ENCODE measurements at regions not wholly inside any gene's neighbourhood (a gene's known extent, or its start where the extent isn't known, plus 50 kb on each side); places are given as distances from the start of the nearest gene placed in this dataset.

DNA sequence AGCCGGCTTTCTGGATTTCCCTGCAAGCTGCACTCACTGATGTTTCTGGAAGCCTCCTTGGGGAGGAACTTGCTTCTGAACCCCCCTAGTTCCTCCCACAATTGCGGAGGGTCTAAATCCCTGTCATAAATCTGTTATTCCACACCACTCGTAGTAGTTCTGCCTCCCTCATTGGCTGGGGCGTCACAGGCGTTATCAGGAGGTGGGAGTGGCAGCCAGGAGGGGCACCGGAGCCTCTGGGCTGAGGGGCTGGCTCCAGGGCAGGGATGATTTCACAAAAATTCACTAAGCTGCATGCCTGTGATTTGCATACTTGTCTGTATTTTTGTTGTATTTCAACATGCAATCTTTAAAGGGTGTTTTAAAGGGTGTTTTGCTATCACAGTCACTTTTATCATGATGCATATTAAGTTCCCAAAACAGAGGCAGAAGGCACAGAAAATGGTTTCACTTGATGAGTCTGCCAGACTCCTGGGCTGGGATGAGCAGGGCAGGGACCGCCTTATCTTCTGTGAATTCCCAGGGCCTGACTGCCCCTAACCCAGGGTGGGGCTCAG lies 176.2 kb upstream of the FOXF1 start:
- DNase-seq (ENCODE audit: low read depth, low spot score), result no peak
- ChIA-PET SMC1A (ENCODE audit: uncharacterized antibody, unreplicated experiment) (no interaction called here), RAD21 (ENCODE audit: unreplicated experiment) (no interaction called here), POLR2A (no interaction called here), CTCF (no interaction called here)
- 13% methylated on average over 7 of the region's 7 CpGs for WGBS (ENCODE audit: insufficient coverage, insufficient replicate concordance, low lambda C conversion rate, missing lambda C conversion rate)
- in situ Hi-C loops (cut with MboI) (loop anchor here (25.0 kb wide), 1 partner anchor 522 kb away; no protein-coding TSS in a partner anchor), intact Hi-C loops (cut with micrococcal nuclease; ENCODE audit: unreplicated experiment) (no loop called here)
- Histone ChIP-seq H3K79me2 (ENCODE audit: control insufficient read depth, insufficient read depth, low read length) (no peaks in the 10 kb centered on the region), H2AFZ (ENCODE audit: control insufficient read depth, low read depth, low read length) (no peak overlapping the region), H3K4me3 (no peak overlapping the region), H4K20me1 (ENCODE audit: control insufficient read depth, insufficient read depth) (no peaks in the 10 kb centered on the region), H3K36me3 (ENCODE audit: control insufficient read depth in 2 of 2, insufficient read depth in 2 of 2, low read length in 1 of 2) (no peaks in the 10 kb centered on the region), H3K4me1 (ENCODE audit: control insufficient read depth, insufficient read depth, low read length) (no peaks in the 10 kb centered on the region), H3K27me3 (replicated peaks in 1 of 2; ENCODE audit: control insufficient read depth in 2 of 2, insufficient read depth in 2 of 2, low read length in 1 of 2) (peaks cover 1 to 2% of the 10 kb centered on the region in 2 experiments; a peak in 2 of 4 replicates), H3K9me3 (replicated peaks; ENCODE audit: control insufficient read depth, insufficient read depth, low read length) (no peaks in the 10 kb centered on the region), H3K4me2 (ENCODE audit: control insufficient read depth, insufficient read depth) (no peak overlapping the region), H3K9ac (ENCODE audit: control insufficient read depth, insufficient read depth, low read length) (no peak overlapping the region), H3K27ac (ENCODE audit: control insufficient read depth, insufficient read depth) (no peak overlapping the region)
- no peak for FAIRE-seq
- ATAC-seq, result no peak
- TF ChIP-seq NBN (IDR thresholded peaks at IDR 0.05) (no peak), SMAD1 (IDR thresholded peaks at IDR 0.05; ENCODE audit: low read depth, partially characterized antibody) (no peak), WRNIP1 (IDR thresholded peaks at IDR 0.05; ENCODE audit: borderline replicate concordance, low read depth, low read length) (no peak), IKZF1 (conservative IDR thresholded peaks at IDR 0.05) (no peak), ATF7 (IDR thresholded peaks at IDR 0.05; ENCODE audit: low read depth) (no peak), ZNF384 (IDR thresholded peaks at IDR 0.05; ENCODE audit: borderline replicate concordance, low read depth, low read length) (no peak), FOXK2 (IDR thresholded peaks at IDR 0.05) (no peak)
- BruUV-seq (replicated peaks), result no TSS peak

DNA sequence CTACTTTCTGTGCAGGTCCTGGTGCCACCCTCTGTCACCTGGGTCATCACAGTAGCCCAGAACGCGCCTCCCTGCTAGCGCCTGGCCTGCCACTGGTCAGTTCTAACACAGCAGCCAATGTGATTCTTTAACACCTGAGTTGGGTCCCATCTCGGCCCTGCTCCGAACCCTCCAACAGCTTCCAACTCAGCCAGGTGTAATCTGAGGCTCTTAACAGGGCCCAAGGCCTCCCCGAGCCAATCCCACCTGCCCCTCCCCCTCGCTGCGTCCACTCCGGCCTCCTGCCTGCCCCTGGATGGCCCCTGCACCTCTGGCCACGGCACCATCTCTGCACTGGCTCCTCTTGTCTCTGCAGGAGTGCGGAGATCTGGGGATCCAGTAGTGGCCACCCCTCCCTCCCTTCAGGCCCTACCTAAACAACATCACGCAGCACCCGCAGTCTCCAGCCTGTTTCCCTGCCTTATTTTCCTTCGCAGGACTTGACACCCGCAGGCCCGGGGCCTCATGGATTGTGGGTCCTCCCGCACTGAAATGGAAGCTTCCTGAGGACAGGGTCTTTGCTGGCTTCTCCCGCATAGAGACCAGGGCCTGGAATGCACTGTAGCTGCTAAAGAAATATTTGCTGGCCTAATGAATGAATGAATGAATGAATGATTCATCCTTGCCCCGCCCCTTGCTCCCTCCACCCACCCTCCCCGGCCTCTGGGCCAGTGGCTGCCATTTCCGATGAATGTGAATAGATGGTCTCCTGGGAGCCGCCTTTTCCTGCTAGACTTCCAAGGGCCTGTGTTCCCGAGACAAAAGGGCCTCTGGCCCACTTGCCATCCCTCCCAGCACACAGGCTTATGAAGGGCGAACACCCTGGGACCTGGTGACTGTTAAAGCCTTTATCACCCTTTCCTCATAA lies 174.8 kb upstream of the FOXF1 start:
- Histone ChIP-seq H3K79me2 (ENCODE audit: control insufficient read depth, insufficient read depth, low read length) (no peaks in the 10 kb centered on the region), H3K9ac (ENCODE audit: control insufficient read depth, insufficient read depth, low read length) (no peak overlapping the region), H3K36me3 (ENCODE audit: control insufficient read depth in 2 of 2, insufficient read depth in 2 of 2, low read length in 1 of 2) (no peaks in the 10 kb centered on the region), H3K4me2 (ENCODE audit: control insufficient read depth, insufficient read depth) (no peak overlapping the region), H3K4me1 (ENCODE audit: control insufficient read depth, insufficient read depth, low read length) (no peaks in the 10 kb centered on the region), H4K20me1 (ENCODE audit: control insufficient read depth, insufficient read depth) (no peaks in the 10 kb centered on the region), H3K9me3 (replicated peaks; ENCODE audit: control insufficient read depth, insufficient read depth, low read length) (no peaks in the 10 kb centered on the region), H3K27ac (ENCODE audit: control insufficient read depth, insufficient read depth) (no peak overlapping the region), H3K4me3 (no peak overlapping the region), H3K27me3 (replicated peaks in 1 of 2; ENCODE audit: control insufficient read depth in 2 of 2, insufficient read depth in 2 of 2, low read length in 1 of 2) (peaks cover 0 to 1% of the 10 kb centered on the region in 2 experiments; a peak in 1 of 4 replicates), H2AFZ (ENCODE audit: control insufficient read depth, low read depth, low read length) (no peak overlapping the region)
- BruUV-seq (replicated peaks), result no TSS peak
- no peak for ATAC-seq
- SMC1A ChIA-PET (ENCODE audit: uncharacterized antibody, unreplicated experiment), result no interaction called here
- in situ Hi-C loops (cut with MboI) (loop anchor here (25.0 kb wide), 1 partner anchor 523 kb away; no protein-coding TSS in a partner anchor), intact Hi-C loops (cut with micrococcal nuclease; ENCODE audit: unreplicated experiment) (no loop called here)
- POLR2A ChIA-PET, result no interaction called here
- TF ChIP-seq POU2F2 (IDR thresholded peaks at IDR 0.05; ENCODE audit: borderline replicate concordance, low read depth, low read length), result no peak
- RAD21 ChIA-PET (ENCODE audit: unreplicated experiment), result no interaction called here
- FAIRE-seq, result no peak
- DNase-seq (ENCODE audit: low read depth, low spot score), result no peak
- 28% methylated on average over 23 of the region's 24 CpGs for WGBS (ENCODE audit: insufficient coverage, insufficient replicate concordance, low lambda C conversion rate, missing lambda C conversion rate)
- CTCF ChIA-PET, result no interaction called here

Measured in GM12878 (cell line).